Hepatocyte (in vitro differentiated cells): ENCODE measurements at regions not wholly inside any gene's neighbourhood (a gene's known extent, or its start where the extent isn't known, plus 50 kb on each side); places are given as distances from the start of the nearest gene placed in this dataset.

Source experiments
- DNase-seq: peaks from one replicate; pipeline ENCODE4 v3.0.0-alpha.2; 2016; ENCODE audit warnings: low spot score
- H2AFZ ChIP-seq: fragments of 200-600 bp; sonication (generic); 2 replicates; pipeline ENCODE4 v1.6.0; 2016; ENCODE audit warnings: antibody characterized with exemption, mild to moderate bottlenecking
- H3K27ac ChIP-seq: fragments of 200-600 bp; sonication (generic); 2 replicates; pipeline ENCODE4 v1.5.1; 2016; ENCODE audit warnings: mild to moderate bottlenecking
- H3K27me3 ChIP-seq: fragments of 200-600 bp; sonication (generic); 2 replicates; pipeline ENCODE4 v1.6.1; 2016
- H3K36me3 ChIP-seq: fragments of 200-600 bp; sonication (generic); replicated peaks from 2 replicates; pipeline ENCODE4 v1.5.1; 2016; ENCODE audit warnings: low read depth; ENCODE audit not compliant: insufficient read depth
- H3K4me1 ChIP-seq: fragments of 200-600 bp; sonication (generic); 2 replicates; pipeline ENCODE4 v1.5.1; 2016; ENCODE audit warnings: mild to moderate bottlenecking, moderate library complexity; ENCODE audit not compliant: insufficient read depth
- H3K4me2 ChIP-seq: fragments of 200-600 bp; sonication (generic); 2 replicates; pipeline ENCODE4 v1.6.0; 2016
- H3K4me3 ChIP-seq: fragments of 200-600 bp; sonication (generic); 2 replicates; pipeline ENCODE4 v1.5.1; 2016; ENCODE audit warnings: mild to moderate bottlenecking
- H3K79me2 ChIP-seq: fragments of 200-600 bp; sonication (generic); 2 replicates; pipeline ENCODE4 v1.6.0; 2017; ENCODE audit warnings: mild to moderate bottlenecking
- H3K9me2 ChIP-seq: fragments of 200-600 bp; sonication (generic); replicated peaks from 2 replicates; pipeline ENCODE4 v1.6.0; 2017; ENCODE audit warnings: mild to moderate bottlenecking; ENCODE audit not compliant: insufficient read depth
- H3K9me3 ChIP-seq: fragments of 200-600 bp; sonication (generic); 2 replicates; pipeline ENCODE4 v1.5.1; 2016; ENCODE audit warnings: low read depth, mild to moderate bottlenecking
- H4K20me1 ChIP-seq: fragments of 200-600 bp; sonication (generic); 2 replicates; pipeline ENCODE4 v1.6.0; 2016; ENCODE audit warnings: mild to moderate bottlenecking; ENCODE audit not compliant: insufficient read depth, poor library complexity, severe bottlenecking
- CTCF ChIP-seq: fragments of 200-600 bp; sonication (generic); IDR thresholded peaks from 2 replicates; pipeline ENCODE4 v1.5.1; 2016; ENCODE audit warnings: antibody characterized with exemption, mild to moderate bottlenecking; ENCODE audit not compliant: poor library complexity
- EZH2 ChIP-seq: fragments of 200-600 bp; sonication (generic); IDR thresholded peaks from 2 replicates; pipeline ENCODE4 v1.6.1; 2016; ENCODE audit warnings: antibody characterized with exemption, mild to moderate bottlenecking, borderline replicate concordance
- EZH2phosphoT487 ChIP-seq: fragments of 200-600 bp; sonication (generic); IDR thresholded peaks from one replicate; pipeline ENCODE4 v1.6.1; 2018; ENCODE audit warnings: antibody characterized with exemption, mild to moderate bottlenecking, low read depth, moderate library complexity; ENCODE audit not compliant: unreplicated experiment, severe bottlenecking
- WGBS: methylation state at CpG from one replicate; pipeline ENCODE4 v1.1.6; 2016; ENCODE audit warnings: low lambda C conversion rate; ENCODE audit errors: missing lambda C conversion rate; 5-methylcytosine and 5-hydroxymethylcytosine counted together

GRCh38 chr12:92402415-92402814, 256.8 kb upstream of the BTG1 start:
- 89% methylated on average over 1 of the region's 1 CpG for WGBS
- H3K4me1 ChIP-seq, result no peaks in the 10 kb centered on the region
- no peaks in the 10 kb centered on the region for H3K27me3 ChIP-seq
- H2AFZ ChIP-seq, result no peak overlapping the region
- H3K9me2 ChIP-seq, result no peaks in the 10 kb centered on the region
- H3K27ac ChIP-seq, result no peak overlapping the region
- H3K36me3 ChIP-seq, result no peaks in the 10 kb centered on the region
- DNase-seq, result no peak
- H3K9me3 ChIP-seq, result no peaks in the 10 kb centered on the region
- H4K20me1 ChIP-seq, result no peaks in the 10 kb centered on the region
- no peak overlapping the region for H3K4me3 ChIP-seq
- H3K4me2 ChIP-seq, result no peak overlapping the region
- H3K79me2 ChIP-seq, result no peaks in the 10 kb centered on the region
- TF ChIP-seq EZH2phosphoT487 (no peak), CTCF (no peak), EZH2 (no peak)

- no peaks in the 10 kb centered on the region for H3K9me3 ChIP-seq
- H3K4me2 ChIP-seq, result no peak overlapping the region
- no peaks in the 10 kb centered on the region for H4K20me1 ChIP-seq
- H3K79me2 ChIP-seq, result no peaks in the 10 kb centered on the region
- no peak overlapping the region for H3K27ac ChIP-seq
- H3K9me2 ChIP-seq, result no peaks in the 10 kb centered on the region
- 92% methylated on average over 5 of the region's 5 CpGs for WGBS
- no peak for DNase-seq
- H3K4me1 ChIP-seq, result no peaks in the 10 kb centered on the region
- no peak overlapping the region for H2AFZ ChIP-seq
- no peak for TF ChIP-seq CTCF
- TF ChIP-seq EZH2phosphoT487, result no peak
- TF ChIP-seq EZH2, result no peak
- H3K4me3 ChIP-seq, result no peak overlapping the region
- H3K36me3 ChIP-seq, result no peaks in the 10 kb centered on the region
- no peaks in the 10 kb centered on the region for H3K27me3 ChIP-seq
Observed at GRCh38 chr12:92400006-92400405, 254.4 kb upstream of the BTG1 start.

- no peak overlapping the region for H3K27ac ChIP-seq
- no peaks in the 10 kb centered on the region for H3K4me1 ChIP-seq
- H4K20me1 ChIP-seq, result no peaks in the 10 kb centered on the region
- no peaks in the 10 kb centered on the region for H3K36me3 ChIP-seq
- H3K79me2 ChIP-seq, result no peaks in the 10 kb centered on the region
- H3K4me3 ChIP-seq, result no peak overlapping the region
- H3K9me3 ChIP-seq, result no peaks in the 10 kb centered on the region
- no peak overlapping the region for H2AFZ ChIP-seq
- H3K9me2 ChIP-seq, result no peaks in the 10 kb centered on the region
- no peaks in the 10 kb centered on the region for H3K27me3 ChIP-seq
- DNase-seq, result no peak
- H3K4me2 ChIP-seq, result peak overlapping the region; percentile 13
- no peak for TF ChIP-seq EZH2phosphoT487
- TF ChIP-seq EZH2, result no peak
- no peak for TF ChIP-seq CTCF
- WGBS, result 55% methylated on average over 8 of the region's 8 CpGs
Observed at GRCh38 chr12:92398565-92399309, 253.1 kb upstream of the BTG1 start.
